ENCODE measurements at regions not wholly inside any gene's neighbourhood (a gene's known extent, or its start where the extent isn't known, plus 50 kb on each side); places are given as distances from the start of the nearest gene placed in this dataset.

GRCh38 chr5:171531638-171532037 is 112.2 kb downstream of the FGF18 start:
- Histone ChIP-seq H2AFZ (ENCODE audit: low read depth, low read length, severe bottlenecking) (no peak overlapping the region), H3K9ac (ENCODE audit: low read length) (no peak overlapping the region), H3K27me3 (ENCODE audit: low read length) (no peaks in the 10 kb centered on the region), H3K4me3 (ENCODE audit: insufficient read depth, low read length, poor library complexity, severe bottlenecking) (no peak overlapping the region), H3F3A (ENCODE audit: insufficient read depth) (no peaks in the 10 kb centered on the region), H3K9me2 (replicated peaks; ENCODE audit: insufficient read depth, low read length) (no peaks in the 10 kb centered on the region), H3K79me2 (ENCODE audit: insufficient read depth, low read length) (no peaks in the 10 kb centered on the region), H3K9me3 (ENCODE audit: insufficient read depth, low read length) (no peaks in the 10 kb centered on the region), H3K4me2 (ENCODE audit: low read depth, low read length, poor library complexity, severe bottlenecking) (no peak overlapping the region), H3K36me3 (ENCODE audit: low read length) (no peaks in the 10 kb centered on the region), H4K20me1 (ENCODE audit: low read depth, low read length) (no peaks in the 10 kb centered on the region), H3K27ac (ENCODE audit: low read depth, low read length) (no peak overlapping the region)
- no peak for TF ChIP-seq CTCF (IDR thresholded peaks at IDR 0.05; ENCODE audit: insufficient read depth, low read length, poor library complexity, severe bottlenecking)
- no peak for TF ChIP-seq EZH2phosphoT487 (conservative IDR thresholded peaks at IDR 0.05; ENCODE audit: low read length)

GRCh38 chr5:171533153-171533552 is 113.7 kb downstream of the FGF18 start:
- Histone ChIP-seq H3K36me3 (ENCODE audit: low read length) (no peaks in the 10 kb centered on the region), H3K4me3 (ENCODE audit: insufficient read depth, low read length, poor library complexity, severe bottlenecking) (no peak overlapping the region), H2AFZ (ENCODE audit: low read depth, low read length, severe bottlenecking) (no peak overlapping the region), H3K27ac (ENCODE audit: low read depth, low read length) (no peak overlapping the region), H3K4me2 (ENCODE audit: low read depth, low read length, poor library complexity, severe bottlenecking) (no peak overlapping the region), H3K9me3 (ENCODE audit: insufficient read depth, low read length) (no peaks in the 10 kb centered on the region), H3K9me2 (replicated peaks; ENCODE audit: insufficient read depth, low read length) (no peaks in the 10 kb centered on the region), H3F3A (ENCODE audit: insufficient read depth) (no peaks in the 10 kb centered on the region), H3K27me3 (ENCODE audit: low read length) (no peaks in the 10 kb centered on the region), H3K79me2 (ENCODE audit: insufficient read depth, low read length) (no peaks in the 10 kb centered on the region), H4K20me1 (ENCODE audit: low read depth, low read length) (no peaks in the 10 kb centered on the region), H3K9ac (ENCODE audit: low read length) (no peak overlapping the region)
- TF ChIP-seq EZH2phosphoT487 (conservative IDR thresholded peaks at IDR 0.05; ENCODE audit: low read length) (no peak), CTCF (IDR thresholded peaks at IDR 0.05; ENCODE audit: insufficient read depth, low read length, poor library complexity, severe bottlenecking) (no peak)

- Histone ChIP-seq H3K27ac (ENCODE audit: low read depth, low read length) (no peak overlapping the region), H3K27me3 (ENCODE audit: low read length) (no peaks in the 10 kb centered on the region), H3K9me2 (replicated peaks; ENCODE audit: insufficient read depth, low read length) (no peaks in the 10 kb centered on the region), H3K9me3 (ENCODE audit: insufficient read depth, low read length) (no peaks in the 10 kb centered on the region), H3F3A (ENCODE audit: insufficient read depth) (no peaks in the 10 kb centered on the region), H4K20me1 (ENCODE audit: low read depth, low read length) (no peaks in the 10 kb centered on the region), H3K4me2 (ENCODE audit: low read depth, low read length, poor library complexity, severe bottlenecking) (no peak overlapping the region), H2AFZ (ENCODE audit: low read depth, low read length, severe bottlenecking) (no peak overlapping the region), H3K36me3 (ENCODE audit: low read length) (no peaks in the 10 kb centered on the region), H3K4me3 (ENCODE audit: insufficient read depth, low read length, poor library complexity, severe bottlenecking) (no peak overlapping the region), H3K9ac (ENCODE audit: low read length) (no peak overlapping the region), H3K79me2 (ENCODE audit: insufficient read depth, low read length) (no peaks in the 10 kb centered on the region)
- TF ChIP-seq CTCF (IDR thresholded peaks at IDR 0.05; ENCODE audit: insufficient read depth, low read length, poor library complexity, severe bottlenecking) (no peak), EZH2phosphoT487 (conservative IDR thresholded peaks at IDR 0.05; ENCODE audit: low read length) (no peak)
These were observed 114.8 kb downstream of the FGF18 start for GRCh38 chr5:171534043-171534895.
